GM12878 (cell line): ENCODE measurements at regions not wholly inside any gene's neighbourhood (a gene's known extent, or its start where the extent isn't known, plus 50 kb on each side); places are given as distances from the start of the nearest gene placed in this dataset.

Experiments
- ATAC-seq: fragments of 200-7000 bp; cut with Tn5 transposase; 3 replicates; pipeline ENCODE4 v1.9.1; 2020; ENCODE audit warnings: mild to moderate bottlenecking, moderate library complexity
- BruUV-seq: library from RNA; stranded (reverse); fragments of 400-500 nt; replicated peaks from 2 replicates; lab custom pipeline; 2021; lab: Mats Ljungman, UMichigan
- CTCF ChIA-PET: fragments of 300-600 bp; sonication (Branson Sonifier 250); formaldehyde crosslinking; extraction: SDS; loops from one replicate; lab custom pipeline; 2021; ENCODE audit warnings: inconsistent platforms; lab: Yijun Ruan, JAX
- POLR2A ChIA-PET: fragments of 350-600 bp; formaldehyde crosslinking; extraction: SDS; loops from one replicate; lab custom pipeline; 2021; ENCODE audit warnings: inconsistent platforms; lab: Charles Lee
- RAD21 ChIA-PET: fragments of 300-600 bp; sonication (Branson Sonifier 250); formaldehyde crosslinking; loops from one replicate; lab custom pipeline; 2023; ENCODE audit warnings: antibody characterized with exemption; ENCODE audit not compliant: unreplicated experiment; lab: Charles Lee
- SMC1A ChIA-PET: fragments of 300-600 bp; sonication (Branson Sonifier 250); formaldehyde crosslinking; loops from one replicate; lab custom pipeline; 2023; ENCODE audit not compliant: unreplicated experiment, uncharacterized antibody; lab: Charles Lee
- DNase-seq: peaks from one replicate; pipeline ENCODE4 v3.0.0-alpha.2; 2011; ENCODE audit warnings: low read depth, low spot score
- FAIRE-seq: peaks from 3 replicates; lab custom pipeline; 2011; peaks lifted over from hg19 to GRCh38; lab: Jason Lieb, UNC
- H2AFZ ChIP-seq: 2 replicates; pipeline ENCODE4 v1.6.0; 2011; ENCODE audit warnings: low read depth, low read length, control low read depth; ENCODE audit not compliant: control insufficient read depth
- H3K27ac ChIP-seq: 2 replicates; pipeline ENCODE4 v1.5.1; 2011; ENCODE audit warnings: control low read depth; ENCODE audit not compliant: control insufficient read depth, insufficient read depth
- H3K27me3 ChIP-seq, 2 experiments: replicated peaks in 1 of 2; 2 replicates each; pipeline versions ENCODE4 v1.6.0 to v1.6.1; 2011; ENCODE audit warnings: low read length in 1 of 2; ENCODE audit not compliant: control insufficient read depth in 2 of 2, insufficient read depth in 2 of 2
- H3K36me3 ChIP-seq, 2 experiments: 2 replicates each; pipeline ENCODE4 v1.5.1; 2011; ENCODE audit warnings: low read length in 1 of 2; ENCODE audit not compliant: control insufficient read depth in 2 of 2, insufficient read depth in 2 of 2
- H3K4me1 ChIP-seq: 2 replicates; pipeline ENCODE4 v1.6.1; 2011; ENCODE audit warnings: mild to moderate bottlenecking, low read length, moderate library complexity, mixed read lengths; ENCODE audit not compliant: control insufficient read depth, insufficient read depth
- H3K4me2 ChIP-seq: 2 replicates; pipeline ENCODE4 v1.6.0; 2011; ENCODE audit warnings: control low read depth; ENCODE audit not compliant: control insufficient read depth, insufficient read depth
- H3K4me3 ChIP-seq: fragments of 200-600 bp; sonication (generic); 2 replicates; pipeline ENCODE4 v1.5.1; 2016
- H3K79me2 ChIP-seq: 2 replicates; pipeline ENCODE4 v1.6.0; 2011; ENCODE audit warnings: low read length; ENCODE audit not compliant: control insufficient read depth, insufficient read depth
- H3K9ac ChIP-seq: 2 replicates; pipeline ENCODE4 v1.8.0; 2011; ENCODE audit warnings: low read length, control low read depth, mixed read lengths; ENCODE audit not compliant: control insufficient read depth, insufficient read depth
- H3K9me3 ChIP-seq: replicated peaks from 3 replicates; pipeline ENCODE4 v1.5.1; 2011; ENCODE audit warnings: mild to moderate bottlenecking, low read length; ENCODE audit not compliant: control insufficient read depth, insufficient read depth
- H4K20me1 ChIP-seq: 2 replicates; pipeline ENCODE4 v1.6.0; 2011; ENCODE audit not compliant: control insufficient read depth, insufficient read depth
- ATF7 ChIP-seq: fragments of 450-650 bp; IDR thresholded peaks from 2 replicates; pipeline ENCODE4 v1.6.1; 2016; ENCODE audit warnings: low read depth, mild to moderate bottlenecking
- GABPA ChIP-seq: IDR thresholded peaks from 2 replicates; pipeline ENCODE4 v1.6.1; 2014; ENCODE audit warnings: antibody characterized with exemption, low read depth, mild to moderate bottlenecking, inconsistent platforms
- KLF5 ChIP-seq: fragments of 450-650 bp; IDR thresholded peaks from 2 replicates; pipeline ENCODE4 v1.6.1; 2014; ENCODE audit warnings: mild to moderate bottlenecking; ENCODE audit not compliant: partially characterized antibody
- MTA2 ChIP-seq: fragments of 450-650 bp; IDR thresholded peaks from 2 replicates; pipeline ENCODE4 v1.6.1; 2016; ENCODE audit warnings: low read depth, mild to moderate bottlenecking, moderate library complexity
- NFYA ChIP-seq: IDR thresholded peaks from 2 replicates; pipeline ENCODE4 v1.6.1; 2011; ENCODE audit warnings: low read depth, mild to moderate bottlenecking, low read length, improper control_type of control experiment, borderline replicate concordance
- RBBP5 ChIP-seq: fragments of 200-600 bp; sonication (generic); conservative IDR thresholded peaks from 2 replicates; pipeline ENCODE4 v1.6.1; 2016
- RCOR1 ChIP-seq: conservative IDR thresholded peaks from 2 replicates; pipeline ENCODE4 v1.6.1; 2012; ENCODE audit warnings: low read depth, low read length, improper control_type of control experiment
- SPI1 ChIP-seq: IDR thresholded peaks from 2 replicates; pipeline ENCODE4 v1.6.1; 2011; ENCODE audit warnings: low read depth, mild to moderate bottlenecking, low read length, moderate library complexity, borderline replicate concordance; ENCODE audit not compliant: insufficient read depth
- TCF7 ChIP-seq: IDR thresholded peaks from 2 replicates; pipeline ENCODE4 v1.6.1; 2014; ENCODE audit warnings: antibody characterized with exemption, borderline replicate concordance
- ZNF384 ChIP-seq: IDR thresholded peaks from 2 replicates; pipeline ENCODE4 v1.6.1; 2012; ENCODE audit warnings: low read depth, mild to moderate bottlenecking, low read length, improper control_type of control experiment, borderline replicate concordance
- WGBS: methylation state at CpG from one replicate; pipeline ENCODE4 v1.1.6; 2016; ENCODE audit warnings: low lambda C conversion rate; ENCODE audit not compliant: insufficient replicate concordance, insufficient coverage; ENCODE audit errors: missing lambda C conversion rate; 5-methylcytosine and 5-hydroxymethylcytosine counted together
- in situ Hi-C: fragments of 300-500 bp; cut with MboI; formaldehyde crosslinking; loops from 9 replicates; pipeline ENCODE4 v1.14.3; 2018; ENCODE audit warnings: mixed read lengths
- intact Hi-C: fragments of 100-400 bp; cut with micrococcal nuclease; formaldehyde crosslinking; loops from one replicate; pipeline ENCODE4 v1.14.2; 2022; ENCODE audit not compliant: unreplicated experiment
- TF ChIP-seq, protein P1 (sequence below): fragments of 150-350 bp; IDR thresholded peaks from 2 replicates; pipeline ENCODE4 v1.6.1; 2014; ENCODE audit warnings: mild to moderate bottlenecking, low read depth, low read length
- TF ChIP-seq, protein P2 (sequence below), 3 experiments: IDR thresholded peaks in 2 of 3; conservative IDR thresholded peaks in 1 of 3; 2 replicates each; pipeline ENCODE4 v1.5.1; 2011; ENCODE audit warnings: low read depth in 3 of 3, low read length in 3 of 3, mild to moderate bottlenecking in 3 of 3, control low read depth in 2 of 3, moderate library complexity in 2 of 3, inconsistent platforms in 1 of 3, mixed read lengths in 1 of 3; ENCODE audit not compliant: control insufficient read depth in 2 of 3, insufficient read depth in 1 of 3; ENCODE audit errors: extremely low read depth in 1 of 3
- TF ChIP-seq, protein P3 (sequence below): IDR thresholded peaks from 2 replicates; pipeline ENCODE4 v1.6.1; 2012; ENCODE audit warnings: low read depth, low read length, improper control_type of control experiment
- TF ChIP-seq, protein P4 (sequence below): IDR thresholded peaks from 2 replicates; pipeline ENCODE4 v1.6.1; 2011; ENCODE audit warnings: borderline replicate concordance, low read depth, mild to moderate bottlenecking, moderate library complexity, mixed read lengths, low read length; ENCODE audit not compliant: insufficient read depth; ENCODE audit errors: extremely low read length
- TF ChIP-seq, protein P5 (sequence below): fragments of 450-650 bp; conservative IDR thresholded peaks from 2 replicates; pipeline ENCODE4 v1.6.1; 2017; ENCODE audit warnings: mild to moderate bottlenecking, moderate library complexity
- TF ChIP-seq, protein P6 (sequence below): fragments of 450-650 bp; IDR thresholded peaks from 2 replicates; pipeline ENCODE4 v1.6.1; 2017; ENCODE audit warnings: borderline replicate concordance

DNA sequence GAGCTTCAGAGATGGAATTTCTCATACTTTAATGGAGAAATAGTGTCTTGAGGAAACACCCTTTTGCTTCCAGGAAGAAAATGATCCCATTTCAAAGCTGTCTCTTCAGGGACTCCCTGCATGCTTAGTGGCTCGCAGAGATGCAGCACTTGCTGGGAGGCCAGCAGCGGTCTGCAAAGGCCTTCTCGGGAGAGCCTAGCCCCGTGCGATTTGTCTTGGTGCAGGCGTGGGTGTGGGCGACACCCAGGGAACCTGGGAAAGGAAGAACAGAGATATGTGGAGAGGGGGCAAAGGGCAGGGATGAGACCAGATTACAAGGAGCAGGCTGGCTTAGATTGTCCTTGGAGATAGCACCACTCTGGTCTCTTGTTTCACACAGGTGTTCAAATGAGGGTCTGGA, 352.3 kb upstream of the PODXL start:
- no peak for ATAC-seq
- RAD21 ChIA-PET, result no interaction called here
- Histone ChIP-seq H3K79me2 (no peaks in the 10 kb centered on the region), H3K4me1 (no peaks in the 10 kb centered on the region), H3K27me3 (no peaks in the 10 kb centered on the region), H3K4me2 (no peak overlapping the region), H3K36me3 (no peaks in the 10 kb centered on the region), H2AFZ (no peak overlapping the region), H4K20me1 (no peaks in the 10 kb centered on the region), H3K9me3 (no peaks in the 10 kb centered on the region; the same call in 2 of the 3 replicates), H3K9ac (no peak overlapping the region), H3K27ac (no peak overlapping the region), H3K4me3 (no peak overlapping the region)
- 41% methylated on average over 7 of the region's 7 CpGs for WGBS
- POLR2A ChIA-PET, result no interaction called here
- SMC1A ChIA-PET, result no interaction called here
- CTCF ChIA-PET, result no interaction called here
- in situ Hi-C loops (no loop called here), intact Hi-C loops (no loop called here)
- no peak for FAIRE-seq
- no peak for DNase-seq
- BruUV-seq, result no TSS peak
- TF ChIP-seq SPI1 (no peak), ATF7 (no peak), RBBP5 (no peak), RCOR1 (no peak), TCF7 (no peak), GABPA (no peak), NFYA (no peak), KLF5 (no peak), MTA2 (no peak), ZNF384 (no peak)
- TF ChIP-seq, protein P1, sequence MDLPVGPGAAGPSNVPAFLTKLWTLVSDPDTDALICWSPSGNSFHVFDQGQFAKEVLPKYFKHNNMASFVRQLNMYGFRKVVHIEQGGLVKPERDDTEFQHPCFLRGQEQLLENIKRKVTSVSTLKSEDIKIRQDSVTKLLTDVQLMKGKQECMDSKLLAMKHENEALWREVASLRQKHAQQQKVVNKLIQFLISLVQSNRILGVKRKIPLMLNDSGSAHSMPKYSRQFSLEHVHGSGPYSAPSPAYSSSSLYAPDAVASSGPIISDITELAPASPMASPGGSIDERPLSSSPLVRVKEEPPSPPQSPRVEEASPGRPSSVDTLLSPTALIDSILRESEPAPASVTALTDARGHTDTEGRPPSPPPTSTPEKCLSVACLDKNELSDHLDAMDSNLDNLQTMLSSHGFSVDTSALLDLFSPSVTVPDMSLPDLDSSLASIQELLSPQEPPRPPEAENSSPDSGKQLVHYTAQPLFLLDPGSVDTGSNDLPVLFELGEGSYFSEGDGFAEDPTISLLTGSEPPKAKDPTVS, result no peak
- TF ChIP-seq, protein P2, sequence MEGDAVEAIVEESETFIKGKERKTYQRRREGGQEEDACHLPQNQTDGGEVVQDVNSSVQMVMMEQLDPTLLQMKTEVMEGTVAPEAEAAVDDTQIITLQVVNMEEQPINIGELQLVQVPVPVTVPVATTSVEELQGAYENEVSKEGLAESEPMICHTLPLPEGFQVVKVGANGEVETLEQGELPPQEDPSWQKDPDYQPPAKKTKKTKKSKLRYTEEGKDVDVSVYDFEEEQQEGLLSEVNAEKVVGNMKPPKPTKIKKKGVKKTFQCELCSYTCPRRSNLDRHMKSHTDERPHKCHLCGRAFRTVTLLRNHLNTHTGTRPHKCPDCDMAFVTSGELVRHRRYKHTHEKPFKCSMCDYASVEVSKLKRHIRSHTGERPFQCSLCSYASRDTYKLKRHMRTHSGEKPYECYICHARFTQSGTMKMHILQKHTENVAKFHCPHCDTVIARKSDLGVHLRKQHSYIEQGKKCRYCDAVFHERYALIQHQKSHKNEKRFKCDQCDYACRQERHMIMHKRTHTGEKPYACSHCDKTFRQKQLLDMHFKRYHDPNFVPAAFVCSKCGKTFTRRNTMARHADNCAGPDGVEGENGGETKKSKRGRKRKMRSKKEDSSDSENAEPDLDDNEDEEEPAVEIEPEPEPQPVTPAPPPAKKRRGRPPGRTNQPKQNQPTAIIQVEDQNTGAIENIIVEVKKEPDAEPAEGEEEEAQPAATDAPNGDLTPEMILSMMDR (IDR thresholded peaks at IDR 0.05 in 2 of 3, conservative IDR thresholded peaks at IDR 0.05 in 1 of 3; ENCODE audit: control insufficient read depth in 2 of 3, extremely low read depth in 1 of 3, insufficient read depth in 1 of 3, low read depth in 3 of 3, low read length in 3 of 3), result no peak
- TF ChIP-seq, protein P3, sequence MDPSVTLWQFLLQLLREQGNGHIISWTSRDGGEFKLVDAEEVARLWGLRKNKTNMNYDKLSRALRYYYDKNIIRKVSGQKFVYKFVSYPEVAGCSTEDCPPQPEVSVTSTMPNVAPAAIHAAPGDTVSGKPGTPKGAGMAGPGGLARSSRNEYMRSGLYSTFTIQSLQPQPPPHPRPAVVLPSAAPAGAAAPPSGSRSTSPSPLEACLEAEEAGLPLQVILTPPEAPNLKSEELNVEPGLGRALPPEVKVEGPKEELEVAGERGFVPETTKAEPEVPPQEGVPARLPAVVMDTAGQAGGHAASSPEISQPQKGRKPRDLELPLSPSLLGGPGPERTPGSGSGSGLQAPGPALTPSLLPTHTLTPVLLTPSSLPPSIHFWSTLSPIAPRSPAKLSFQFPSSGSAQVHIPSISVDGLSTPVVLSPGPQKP, result no peak
- TF ChIP-seq, protein P4, sequence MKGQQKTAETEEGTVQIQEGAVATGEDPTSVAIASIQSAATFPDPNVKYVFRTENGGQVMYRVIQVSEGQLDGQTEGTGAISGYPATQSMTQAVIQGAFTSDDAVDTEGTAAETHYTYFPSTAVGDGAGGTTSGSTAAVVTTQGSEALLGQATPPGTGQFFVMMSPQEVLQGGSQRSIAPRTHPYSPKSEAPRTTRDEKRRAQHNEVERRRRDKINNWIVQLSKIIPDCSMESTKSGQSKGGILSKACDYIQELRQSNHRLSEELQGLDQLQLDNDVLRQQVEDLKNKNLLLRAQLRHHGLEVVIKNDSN, result no peak
- TF ChIP-seq, protein P5, sequence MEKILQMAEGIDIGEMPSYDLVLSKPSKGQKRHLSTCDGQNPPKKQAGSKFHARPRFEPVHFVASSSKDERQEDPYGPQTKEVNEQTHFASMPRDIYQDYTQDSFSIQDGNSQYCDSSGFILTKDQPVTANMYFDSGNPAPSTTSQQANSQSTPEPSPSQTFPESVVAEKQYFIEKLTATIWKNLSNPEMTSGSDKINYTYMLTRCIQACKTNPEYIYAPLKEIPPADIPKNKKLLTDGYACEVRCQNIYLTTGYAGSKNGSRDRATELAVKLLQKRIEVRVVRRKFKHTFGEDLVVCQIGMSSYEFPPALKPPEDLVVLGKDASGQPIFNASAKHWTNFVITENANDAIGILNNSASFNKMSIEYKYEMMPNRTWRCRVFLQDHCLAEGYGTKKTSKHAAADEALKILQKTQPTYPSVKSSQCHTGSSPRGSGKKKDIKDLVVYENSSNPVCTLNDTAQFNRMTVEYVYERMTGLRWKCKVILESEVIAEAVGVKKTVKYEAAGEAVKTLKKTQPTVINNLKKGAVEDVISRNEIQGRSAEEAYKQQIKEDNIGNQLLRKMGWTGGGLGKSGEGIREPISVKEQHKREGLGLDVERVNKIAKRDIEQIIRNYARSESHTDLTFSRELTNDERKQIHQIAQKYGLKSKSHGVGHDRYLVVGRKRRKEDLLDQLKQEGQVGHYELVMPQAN, result no peak
- TF ChIP-seq, protein P6, sequence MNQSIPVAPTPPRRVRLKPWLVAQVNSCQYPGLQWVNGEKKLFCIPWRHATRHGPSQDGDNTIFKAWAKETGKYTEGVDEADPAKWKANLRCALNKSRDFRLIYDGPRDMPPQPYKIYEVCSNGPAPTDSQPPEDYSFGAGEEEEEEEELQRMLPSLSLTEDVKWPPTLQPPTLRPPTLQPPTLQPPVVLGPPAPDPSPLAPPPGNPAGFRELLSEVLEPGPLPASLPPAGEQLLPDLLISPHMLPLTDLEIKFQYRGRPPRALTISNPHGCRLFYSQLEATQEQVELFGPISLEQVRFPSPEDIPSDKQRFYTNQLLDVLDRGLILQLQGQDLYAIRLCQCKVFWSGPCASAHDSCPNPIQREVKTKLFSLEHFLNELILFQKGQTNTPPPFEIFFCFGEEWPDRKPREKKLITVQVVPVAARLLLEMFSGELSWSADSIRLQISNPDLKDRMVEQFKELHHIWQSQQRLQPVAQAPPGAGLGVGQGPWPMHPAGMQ, result no peak
